C4-2B (cell line): ENCODE measurements at regions not wholly inside any gene's neighbourhood (a gene's known extent, or its start where the extent isn't known, plus 50 kb on each side); places are given as distances from the start of the nearest gene placed in this dataset.

Source experiments
- ZFX ChIP-seq: fragments of 450-650 bp; IDR thresholded peaks from 2 replicates; pipeline ENCODE4 v1.6.1; 2017
- TF ChIP-seq, protein P1 (sequence below): fragments of 450-650 bp; conservative IDR thresholded peaks from 2 replicates; pipeline ENCODE4 v1.5.1; 2017; ENCODE audit warnings: mild to moderate bottlenecking

- TF ChIP-seq, protein P1, sequence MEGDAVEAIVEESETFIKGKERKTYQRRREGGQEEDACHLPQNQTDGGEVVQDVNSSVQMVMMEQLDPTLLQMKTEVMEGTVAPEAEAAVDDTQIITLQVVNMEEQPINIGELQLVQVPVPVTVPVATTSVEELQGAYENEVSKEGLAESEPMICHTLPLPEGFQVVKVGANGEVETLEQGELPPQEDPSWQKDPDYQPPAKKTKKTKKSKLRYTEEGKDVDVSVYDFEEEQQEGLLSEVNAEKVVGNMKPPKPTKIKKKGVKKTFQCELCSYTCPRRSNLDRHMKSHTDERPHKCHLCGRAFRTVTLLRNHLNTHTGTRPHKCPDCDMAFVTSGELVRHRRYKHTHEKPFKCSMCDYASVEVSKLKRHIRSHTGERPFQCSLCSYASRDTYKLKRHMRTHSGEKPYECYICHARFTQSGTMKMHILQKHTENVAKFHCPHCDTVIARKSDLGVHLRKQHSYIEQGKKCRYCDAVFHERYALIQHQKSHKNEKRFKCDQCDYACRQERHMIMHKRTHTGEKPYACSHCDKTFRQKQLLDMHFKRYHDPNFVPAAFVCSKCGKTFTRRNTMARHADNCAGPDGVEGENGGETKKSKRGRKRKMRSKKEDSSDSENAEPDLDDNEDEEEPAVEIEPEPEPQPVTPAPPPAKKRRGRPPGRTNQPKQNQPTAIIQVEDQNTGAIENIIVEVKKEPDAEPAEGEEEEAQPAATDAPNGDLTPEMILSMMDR, result no peak
- no peak for TF ChIP-seq ZFX
Observed at GRCh38 chr4:11904117-11904535, 475.4 kb upstream of the HS3ST1 start.
